WERI-Rb-1 (cell line): ENCODE measurements at regions not wholly inside any gene's neighbourhood (a gene's known extent, or its start where the extent isn't known, plus 50 kb on each side); places are given as distances from the start of the nearest gene placed in this dataset.

Experiments used
- DNase-seq: peaks from one replicate; pipeline ENCODE4 v3.0.0-alpha.2; 2020
- H3K27ac ChIP-seq: fragments of 250-450 bp; sonication (Bioruptor Pico); 2 replicates; pipeline ENCODE4 v1.5.1; 2020; ENCODE audit warnings: mild to moderate bottlenecking, moderate library complexity
- H3K27me3 ChIP-seq: fragments of 250-450 bp; sonication (Bioruptor Pico); 2 replicates; pipeline ENCODE4 v1.5.1; 2021; ENCODE audit warnings: mild to moderate bottlenecking, low read depth, moderate library complexity; ENCODE audit not compliant: insufficient read depth, severe bottlenecking
- H3K36me3 ChIP-seq: fragments of 250-450 bp; sonication (Bioruptor Pico); 2 replicates; pipeline ENCODE4 v1.5.1; 2020; ENCODE audit warnings: mild to moderate bottlenecking, moderate library complexity
- H3K4me3 ChIP-seq: 2 replicates; pipeline ENCODE4 v1.5.1; 2011; ENCODE audit warnings: low read depth, mild to moderate bottlenecking, control low read depth, low read length
- H3K9me3 ChIP-seq: fragments of 250-450 bp; sonication (Bioruptor Pico); 2 replicates; pipeline ENCODE4 v1.5.1; 2021; ENCODE audit warnings: mild to moderate bottlenecking, moderate library complexity; ENCODE audit not compliant: severe bottlenecking
- TF ChIP-seq, protein P1 (sequence below): IDR thresholded peaks from 2 replicates; pipeline ENCODE4 v1.5.1; 2011; ENCODE audit warnings: low read depth, mild to moderate bottlenecking, control low read depth, inconsistent platforms, low read length

DNA sequence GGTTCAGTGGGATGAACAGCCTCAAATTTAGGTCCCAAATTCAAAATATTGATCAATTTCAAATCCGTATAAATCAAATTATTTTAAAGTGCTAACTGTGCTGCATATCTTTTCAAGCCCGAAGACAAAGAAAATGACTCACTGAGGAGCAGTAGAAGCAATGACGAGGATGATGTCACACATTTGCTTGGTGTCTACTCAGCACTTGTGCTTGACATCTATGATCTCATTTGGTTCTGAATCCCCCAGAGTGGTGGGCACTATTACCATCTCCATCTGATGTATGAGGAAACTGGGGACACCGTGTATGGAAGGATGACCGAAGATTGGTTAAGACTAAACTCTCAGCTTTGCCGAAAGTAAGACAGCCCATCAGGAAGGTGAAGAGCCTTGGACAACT, 136.5 kb upstream of the CHRNA7 start:
- no peak overlapping the region for H3K4me3 ChIP-seq
- H3K27me3 ChIP-seq, result no peaks in the 10 kb centered on the region
- H3K9me3 ChIP-seq, result peaks cover 9% of the 10 kb centered on the region
- no peak for DNase-seq
- H3K36me3 ChIP-seq, result no peaks in the 10 kb centered on the region
- H3K27ac ChIP-seq, result no peak overlapping the region
- TF ChIP-seq, protein P1, sequence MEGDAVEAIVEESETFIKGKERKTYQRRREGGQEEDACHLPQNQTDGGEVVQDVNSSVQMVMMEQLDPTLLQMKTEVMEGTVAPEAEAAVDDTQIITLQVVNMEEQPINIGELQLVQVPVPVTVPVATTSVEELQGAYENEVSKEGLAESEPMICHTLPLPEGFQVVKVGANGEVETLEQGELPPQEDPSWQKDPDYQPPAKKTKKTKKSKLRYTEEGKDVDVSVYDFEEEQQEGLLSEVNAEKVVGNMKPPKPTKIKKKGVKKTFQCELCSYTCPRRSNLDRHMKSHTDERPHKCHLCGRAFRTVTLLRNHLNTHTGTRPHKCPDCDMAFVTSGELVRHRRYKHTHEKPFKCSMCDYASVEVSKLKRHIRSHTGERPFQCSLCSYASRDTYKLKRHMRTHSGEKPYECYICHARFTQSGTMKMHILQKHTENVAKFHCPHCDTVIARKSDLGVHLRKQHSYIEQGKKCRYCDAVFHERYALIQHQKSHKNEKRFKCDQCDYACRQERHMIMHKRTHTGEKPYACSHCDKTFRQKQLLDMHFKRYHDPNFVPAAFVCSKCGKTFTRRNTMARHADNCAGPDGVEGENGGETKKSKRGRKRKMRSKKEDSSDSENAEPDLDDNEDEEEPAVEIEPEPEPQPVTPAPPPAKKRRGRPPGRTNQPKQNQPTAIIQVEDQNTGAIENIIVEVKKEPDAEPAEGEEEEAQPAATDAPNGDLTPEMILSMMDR, result no peak

DNA sequence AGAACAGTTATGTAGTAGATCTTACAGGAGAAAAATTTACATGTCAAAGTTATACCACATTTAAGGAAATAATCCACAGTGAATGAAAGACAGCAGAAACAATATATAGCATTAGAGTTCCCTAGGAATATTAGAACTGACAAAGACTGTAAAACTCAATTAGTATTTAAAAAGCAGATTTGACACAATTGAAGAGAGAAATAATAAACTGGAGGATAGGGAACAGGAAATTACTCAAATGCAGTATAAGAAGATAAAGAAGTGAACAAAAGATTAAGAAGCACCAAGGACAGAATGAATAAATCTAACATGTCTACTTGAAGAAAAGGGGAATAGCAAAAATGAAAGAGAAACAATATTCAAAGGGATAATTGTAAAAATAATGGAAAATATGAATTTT, 132.6 kb upstream of the CHRNA7 start:
- Histone ChIP-seq H3K4me3 (no peak overlapping the region), H3K36me3 (no peaks in the 10 kb centered on the region), H3K27me3 (no peaks in the 10 kb centered on the region), H3K9me3 (peaks cover 12% of the 10 kb centered on the region), H3K27ac (no peak overlapping the region)
- no peak for DNase-seq
- TF ChIP-seq, protein P1, result no peak

DNA sequence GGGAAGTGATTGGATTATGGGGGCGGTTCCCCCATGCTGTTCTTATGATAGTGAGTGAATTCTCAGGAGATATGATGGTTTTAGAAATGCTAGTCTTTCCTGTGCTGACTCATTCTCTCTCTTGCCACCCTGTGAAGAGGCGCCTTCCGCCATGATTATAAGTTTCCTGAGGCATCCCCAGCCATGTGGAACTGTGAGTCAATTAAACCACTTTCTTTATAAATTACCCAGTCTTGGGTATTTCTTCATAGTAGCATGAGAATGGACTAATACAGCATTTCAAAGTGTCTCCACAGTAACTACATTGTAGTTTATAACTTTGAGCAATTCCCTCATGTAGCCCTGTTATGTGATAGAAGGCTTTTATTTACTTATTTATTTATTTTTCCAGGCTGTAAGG, 128.8 kb upstream of the CHRNA7 start:
- Histone ChIP-seq H3K36me3 (no peaks in the 10 kb centered on the region), H3K27me3 (no peaks in the 10 kb centered on the region), H3K9me3 (peaks cover 12% of the 10 kb centered on the region), H3K4me3 (no peak overlapping the region), H3K27ac (no peak overlapping the region)
- TF ChIP-seq, protein P1, result no peak
- DNase-seq, result no peak

DNA sequence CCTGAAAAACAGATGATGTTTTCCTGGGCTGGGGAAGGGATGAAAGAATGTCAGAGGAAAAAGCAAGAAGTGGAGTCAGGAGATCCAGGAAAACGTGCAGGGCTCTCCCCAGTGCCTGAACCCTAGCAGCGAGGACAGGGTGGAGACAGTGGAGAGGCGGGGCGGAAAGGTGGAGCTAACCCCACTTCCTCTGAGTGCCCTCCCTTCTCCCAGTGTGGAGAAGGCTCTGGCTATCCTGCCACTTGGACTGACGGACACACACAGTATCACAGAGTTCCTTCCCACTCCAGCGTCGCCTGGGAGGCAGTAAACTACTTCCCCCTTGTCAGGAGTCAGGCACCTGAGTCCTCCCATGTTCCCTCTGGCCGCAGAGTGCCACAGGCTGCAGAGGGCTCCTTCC, 125.3 kb upstream of the CHRNA7 start:
- DNase-seq, result peak; percentile 10
- TF ChIP-seq, protein P1, result no peak
- H3K27ac ChIP-seq, result no peak overlapping the region
- H3K36me3 ChIP-seq, result no peaks in the 10 kb centered on the region
- H3K4me3 ChIP-seq, result no peak overlapping the region
- no peaks in the 10 kb centered on the region for H3K27me3 ChIP-seq
- no peaks in the 10 kb centered on the region for H3K9me3 ChIP-seq

DNA sequence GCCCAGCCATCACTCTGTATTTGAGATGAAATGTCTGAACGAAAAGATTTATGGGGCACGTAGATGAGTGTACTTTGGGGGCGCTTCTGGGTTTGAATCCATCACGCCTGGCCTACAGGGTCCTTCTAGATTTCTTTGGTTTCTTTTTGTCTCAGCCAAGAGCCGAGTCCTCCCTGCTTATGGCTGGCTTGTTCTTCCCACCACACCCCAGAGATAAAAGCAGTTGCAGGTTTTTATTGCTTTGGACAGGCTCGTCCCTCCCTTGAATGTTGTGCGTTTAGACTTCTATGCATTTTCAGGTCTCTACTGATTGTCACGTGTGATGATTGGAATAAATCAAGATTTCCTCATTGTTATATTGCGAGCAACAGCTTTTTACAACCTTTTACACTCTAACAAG, 104.8 kb upstream of the CHRNA7 start:
- H3K27ac ChIP-seq, result no peak overlapping the region
- no peaks in the 10 kb centered on the region for H3K36me3 ChIP-seq
- no peak for DNase-seq
- H3K9me3 ChIP-seq, result peaks cover 6% of the 10 kb centered on the region
- H3K4me3 ChIP-seq, result no peak overlapping the region
- H3K27me3 ChIP-seq, result no peaks in the 10 kb centered on the region
- TF ChIP-seq, protein P1, result no peak

DNA sequence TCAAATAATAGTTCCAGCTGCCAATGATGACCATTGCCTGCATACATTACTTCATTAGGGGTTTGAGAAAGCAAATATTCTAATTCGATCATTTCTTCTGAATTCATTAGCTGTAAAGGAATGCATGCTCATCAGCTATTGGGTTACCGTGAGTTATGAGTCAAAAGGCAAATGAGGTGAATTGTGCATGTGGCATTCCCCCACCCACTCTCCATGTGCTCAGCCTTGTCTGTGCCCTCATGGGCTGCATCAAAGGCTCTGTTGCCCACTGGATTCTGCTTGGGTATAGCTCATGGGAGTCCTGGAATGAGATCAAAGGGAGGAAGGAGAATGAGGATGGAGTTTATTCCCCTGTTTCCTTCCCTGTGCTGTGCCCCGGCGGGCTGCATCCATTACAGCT, 99.3 kb upstream of the CHRNA7 start:
- no peak for DNase-seq
- TF ChIP-seq, protein P1, result no peak
- Histone ChIP-seq H3K4me3 (no peak overlapping the region), H3K9me3 (no peaks in the 10 kb centered on the region), H3K27me3 (no peaks in the 10 kb centered on the region), H3K27ac (no peak overlapping the region), H3K36me3 (no peaks in the 10 kb centered on the region)
